GM12878 (cell line): ENCODE measurements at regions not wholly inside any gene's neighbourhood (a gene's known extent, or its start where the extent isn't known, plus 50 kb on each side); places are given as distances from the start of the nearest gene placed in this dataset.

Experiments used
- ATAC-seq: fragments of 200-7000 bp; cut with Tn5 transposase; 3 replicates; pipeline ENCODE4 v1.9.1; 2020; ENCODE audit warnings: mild to moderate bottlenecking, moderate library complexity
- BruUV-seq: library from RNA; stranded (reverse); fragments of 400-500 nt; replicated peaks from 2 replicates; lab custom pipeline; 2021; lab: Mats Ljungman, UMichigan
- CTCF ChIA-PET: fragments of 300-600 bp; sonication (Branson Sonifier 250); formaldehyde crosslinking; extraction: SDS; loops from one replicate; lab custom pipeline; 2021; ENCODE audit warnings: inconsistent platforms; lab: Yijun Ruan, JAX
- POLR2A ChIA-PET: fragments of 350-600 bp; formaldehyde crosslinking; extraction: SDS; loops from one replicate; lab custom pipeline; 2021; ENCODE audit warnings: inconsistent platforms; lab: Charles Lee
- RAD21 ChIA-PET: fragments of 300-600 bp; sonication (Branson Sonifier 250); formaldehyde crosslinking; loops from one replicate; lab custom pipeline; 2023; ENCODE audit warnings: antibody characterized with exemption; ENCODE audit not compliant: unreplicated experiment; lab: Charles Lee
- SMC1A ChIA-PET: fragments of 300-600 bp; sonication (Branson Sonifier 250); formaldehyde crosslinking; loops from one replicate; lab custom pipeline; 2023; ENCODE audit not compliant: unreplicated experiment, uncharacterized antibody; lab: Charles Lee
- DNase-seq: peaks from one replicate; pipeline ENCODE4 v3.0.0-alpha.2; 2011; ENCODE audit warnings: low read depth, low spot score
- FAIRE-seq: peaks from 3 replicates; lab custom pipeline; 2011; peaks lifted over from hg19 to GRCh38; lab: Jason Lieb, UNC
- H2AFZ ChIP-seq: 2 replicates; pipeline ENCODE4 v1.6.0; 2011; ENCODE audit warnings: low read depth, low read length, control low read depth; ENCODE audit not compliant: control insufficient read depth
- H3K27ac ChIP-seq: 2 replicates; pipeline ENCODE4 v1.5.1; 2011; ENCODE audit warnings: control low read depth; ENCODE audit not compliant: control insufficient read depth, insufficient read depth
- H3K27me3 ChIP-seq, 2 experiments: replicated peaks in 1 of 2; 2 replicates each; pipeline versions ENCODE4 v1.6.0 to v1.6.1; 2011; ENCODE audit warnings: low read length in 1 of 2; ENCODE audit not compliant: control insufficient read depth in 2 of 2, insufficient read depth in 2 of 2
- H3K36me3 ChIP-seq, 2 experiments: 2 replicates each; pipeline ENCODE4 v1.5.1; 2011; ENCODE audit warnings: low read length in 1 of 2; ENCODE audit not compliant: control insufficient read depth in 2 of 2, insufficient read depth in 2 of 2
- H3K4me1 ChIP-seq: 2 replicates; pipeline ENCODE4 v1.6.1; 2011; ENCODE audit warnings: mild to moderate bottlenecking, low read length, moderate library complexity, mixed read lengths; ENCODE audit not compliant: control insufficient read depth, insufficient read depth
- H3K4me2 ChIP-seq: 2 replicates; pipeline ENCODE4 v1.6.0; 2011; ENCODE audit warnings: control low read depth; ENCODE audit not compliant: control insufficient read depth, insufficient read depth
- H3K4me3 ChIP-seq: fragments of 200-600 bp; sonication (generic); 2 replicates; pipeline ENCODE4 v1.5.1; 2016
- H3K79me2 ChIP-seq: 2 replicates; pipeline ENCODE4 v1.6.0; 2011; ENCODE audit warnings: low read length; ENCODE audit not compliant: control insufficient read depth, insufficient read depth
- H3K9ac ChIP-seq: 2 replicates; pipeline ENCODE4 v1.8.0; 2011; ENCODE audit warnings: low read length, control low read depth, mixed read lengths; ENCODE audit not compliant: control insufficient read depth, insufficient read depth
- H3K9me3 ChIP-seq: replicated peaks from 3 replicates; pipeline ENCODE4 v1.5.1; 2011; ENCODE audit warnings: mild to moderate bottlenecking, low read length; ENCODE audit not compliant: control insufficient read depth, insufficient read depth
- H4K20me1 ChIP-seq: 2 replicates; pipeline ENCODE4 v1.6.0; 2011; ENCODE audit not compliant: control insufficient read depth, insufficient read depth
- CBX5 ChIP-seq: sonication (generic); IDR thresholded peaks from 2 replicates; pipeline ENCODE4 v1.6.1; 2016; ENCODE audit warnings: low read depth, moderate library complexity, mild to moderate bottlenecking, inconsistent platforms
- GABPA ChIP-seq: IDR thresholded peaks from 2 replicates; pipeline ENCODE4 v1.6.1; 2014; ENCODE audit warnings: antibody characterized with exemption, low read depth, mild to moderate bottlenecking, inconsistent platforms
- IRF4 ChIP-seq: IDR thresholded peaks from 2 replicates; pipeline ENCODE4 v1.6.1; 2011; ENCODE audit warnings: low read depth, low read length
- NFYB ChIP-seq: IDR thresholded peaks from 2 replicates; pipeline ENCODE4 v1.6.1; 2011; ENCODE audit warnings: low read depth, mild to moderate bottlenecking, low read length, improper control_type of control experiment, moderate library complexity; ENCODE audit not compliant: insufficient read depth
- SRF ChIP-seq, 2 experiments: IDR thresholded peaks; 2 replicates each; pipeline ENCODE4 v1.6.1; 2011; ENCODE audit warnings: low read depth in 2 of 2, low read length in 2 of 2, mild to moderate bottlenecking in 1 of 2, moderate library complexity in 1 of 2
- WGBS: methylation state at CpG from one replicate; pipeline ENCODE4 v1.1.6; 2016; ENCODE audit warnings: low lambda C conversion rate; ENCODE audit not compliant: insufficient replicate concordance, insufficient coverage; ENCODE audit errors: missing lambda C conversion rate; 5-methylcytosine and 5-hydroxymethylcytosine counted together
- in situ Hi-C: fragments of 300-500 bp; cut with MboI; formaldehyde crosslinking; loops from 9 replicates; pipeline ENCODE4 v1.14.3; 2018; ENCODE audit warnings: mixed read lengths
- intact Hi-C: fragments of 100-400 bp; cut with micrococcal nuclease; formaldehyde crosslinking; loops from one replicate; pipeline ENCODE4 v1.14.2; 2022; ENCODE audit not compliant: unreplicated experiment
- TF ChIP-seq, protein P1 (sequence below): fragments of 450-650 bp; IDR thresholded peaks from 2 replicates; pipeline ENCODE4 v1.6.1; 2017; ENCODE audit warnings: mild to moderate bottlenecking, moderate library complexity
- TF ChIP-seq, protein P2 (sequence below): IDR thresholded peaks from 2 replicates; pipeline ENCODE4 v1.6.1; 2011; ENCODE audit warnings: borderline replicate concordance, low read depth, mild to moderate bottlenecking, moderate library complexity, low read length; ENCODE audit not compliant: insufficient read depth, poor library complexity, severe bottlenecking
- TF ChIP-seq, protein P3 (sequence below): IDR thresholded peaks from 2 replicates; pipeline ENCODE4 v1.6.1; 2012; ENCODE audit warnings: low read depth, low read length, improper control_type of control experiment
- TF ChIP-seq, protein P4 (sequence below): fragments of 450-650 bp; IDR thresholded peaks from 2 replicates; pipeline ENCODE4 v1.6.1; 2016; ENCODE audit warnings: mild to moderate bottlenecking, moderate library complexity, borderline replicate concordance

DNA sequence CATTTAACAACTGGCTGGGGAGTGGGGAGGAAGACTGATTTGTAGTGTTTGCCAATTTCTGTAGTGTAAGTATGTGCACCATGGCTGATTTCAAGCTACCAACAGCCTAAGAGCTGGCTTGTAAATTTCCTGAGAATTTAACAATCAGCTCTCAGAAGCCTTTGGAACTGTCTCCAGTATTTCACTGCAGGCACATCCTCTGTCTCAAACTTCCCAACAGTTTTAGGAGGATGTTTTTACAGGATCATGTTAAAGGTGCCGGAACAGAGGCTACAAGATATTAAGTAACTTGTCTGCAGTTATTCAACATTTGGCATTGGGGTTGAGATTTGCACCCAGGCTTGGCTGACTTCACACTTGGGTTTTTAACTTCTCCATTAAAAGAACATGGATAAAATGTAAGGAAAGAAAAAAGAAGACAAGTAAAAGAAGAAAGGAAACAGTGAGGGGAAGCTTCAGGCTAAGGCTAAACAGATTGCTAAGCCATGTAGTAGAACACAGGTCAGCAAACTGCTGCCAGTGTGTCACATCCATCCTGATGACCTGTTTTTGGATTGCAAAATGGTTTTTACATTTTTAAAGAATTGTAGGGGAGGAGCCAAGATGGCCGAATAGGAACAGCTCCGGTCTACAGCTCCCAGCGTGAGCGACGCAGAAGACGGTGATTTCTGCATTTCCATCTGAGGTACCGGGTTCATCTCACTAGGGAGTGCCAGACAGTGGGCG is 204.8 kb upstream of the SESN3 start:
- ChIA-PET RAD21 (interaction anchor here (1.6 to 4.2 kb wide), 2 partner anchors 7 to 204 kb away, joined by 4 to 22 read pairs; partner anchors contain the start of gene SESN3), SMC1A (interaction anchor here (1.1 to 7.0 kb wide), 3 partner anchors 9 to 120 kb away, joined by 3 to 82 read pairs (median 4); no protein-coding TSS in a partner anchor), POLR2A (interaction anchor here (0.8 to 1.1 kb wide), 2 partner anchors 8 to 204 kb away, joined by 3 read pairs; no protein-coding TSS in a partner anchor), CTCF (interaction anchor here (1.5 to 4.9 kb wide), 2 partner anchors 9 to 270 kb away, joined by 7 to 32 read pairs; no protein-coding TSS in a partner anchor)
- Histone ChIP-seq H3K9me3 (no peaks in the 10 kb centered on the region), H3K27ac (no peak overlapping the region), H3K4me2 (no peak overlapping the region), H3K36me3 (no peaks in the 10 kb centered on the region), H3K4me1 (no peaks in the 10 kb centered on the region), H3K4me3 (no peak overlapping the region), H4K20me1 (no peaks in the 10 kb centered on the region), H3K27me3 (peaks cover 0 to 2% of the 10 kb centered on the region in 2 experiments; a peak in 2 of 4 replicates), H3K9ac (no peak overlapping the region), H3K79me2 (no peaks in the 10 kb centered on the region), H2AFZ (no peak overlapping the region)
- ATAC-seq (no peak), DNase-seq (no peak), FAIRE-seq (no peak)
- WGBS: 89% methylated on average over 1 of the region's 9 CpGs
- intact Hi-C loops: no loop called here
- in situ Hi-C loops: no loop called here
- no TSS peak for BruUV-seq
- TF ChIP-seq, protein P1, sequence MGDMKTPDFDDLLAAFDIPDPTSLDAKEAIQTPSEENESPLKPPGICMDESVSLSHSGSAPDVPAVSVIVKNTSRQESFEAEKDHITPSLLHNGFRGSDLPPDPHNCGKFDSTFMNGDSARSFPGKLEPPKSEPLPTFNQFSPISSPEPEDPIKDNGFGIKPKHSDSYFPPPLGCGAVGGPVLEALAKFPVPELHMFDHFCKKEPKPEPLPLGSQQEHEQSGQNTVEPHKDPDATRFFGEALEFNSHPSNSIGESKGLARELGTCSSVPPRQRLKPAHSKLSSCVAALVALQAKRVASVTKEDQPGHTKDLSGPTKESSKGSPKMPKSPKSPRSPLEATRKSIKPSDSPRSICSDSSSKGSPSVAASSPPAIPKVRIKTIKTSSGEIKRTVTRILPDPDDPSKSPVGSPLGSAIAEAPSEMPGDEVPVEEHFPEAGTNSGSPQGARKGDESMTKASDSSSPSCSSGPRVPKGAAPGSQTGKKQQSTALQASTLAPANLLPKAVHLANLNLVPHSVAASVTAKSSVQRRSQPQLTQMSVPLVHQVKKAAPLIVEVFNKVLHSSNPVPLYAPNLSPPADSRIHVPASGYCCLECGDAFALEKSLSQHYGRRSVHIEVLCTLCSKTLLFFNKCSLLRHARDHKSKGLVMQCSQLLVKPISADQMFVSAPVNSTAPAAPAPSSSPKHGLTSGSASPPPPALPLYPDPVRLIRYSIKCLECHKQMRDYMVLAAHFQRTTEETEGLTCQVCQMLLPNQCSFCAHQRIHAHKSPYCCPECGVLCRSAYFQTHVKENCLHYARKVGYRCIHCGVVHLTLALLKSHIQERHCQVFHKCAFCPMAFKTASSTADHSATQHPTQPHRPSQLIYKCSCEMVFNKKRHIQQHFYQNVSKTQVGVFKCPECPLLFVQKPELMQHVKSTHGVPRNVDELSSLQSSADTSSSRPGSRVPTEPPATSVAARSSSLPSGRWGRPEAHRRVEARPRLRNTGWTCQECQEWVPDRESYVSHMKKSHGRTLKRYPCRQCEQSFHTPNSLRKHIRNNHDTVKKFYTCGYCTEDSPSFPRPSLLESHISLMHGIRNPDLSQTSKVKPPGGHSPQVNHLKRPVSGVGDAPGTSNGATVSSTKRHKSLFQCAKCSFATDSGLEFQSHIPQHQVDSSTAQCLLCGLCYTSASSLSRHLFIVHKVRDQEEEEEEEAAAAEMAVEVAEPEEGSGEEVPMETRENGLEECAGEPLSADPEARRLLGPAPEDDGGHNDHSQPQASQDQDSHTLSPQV: no peak
- TF ChIP-seq CBX5 (no peak), IRF4 (no peak), NFYB (no peak), SRF (IDR thresholded peaks at IDR 0.05; ENCODE audit: low read depth in 2 of 2, low read length in 2 of 2) (no peak), GABPA (no peak)
- TF ChIP-seq, protein P2, sequence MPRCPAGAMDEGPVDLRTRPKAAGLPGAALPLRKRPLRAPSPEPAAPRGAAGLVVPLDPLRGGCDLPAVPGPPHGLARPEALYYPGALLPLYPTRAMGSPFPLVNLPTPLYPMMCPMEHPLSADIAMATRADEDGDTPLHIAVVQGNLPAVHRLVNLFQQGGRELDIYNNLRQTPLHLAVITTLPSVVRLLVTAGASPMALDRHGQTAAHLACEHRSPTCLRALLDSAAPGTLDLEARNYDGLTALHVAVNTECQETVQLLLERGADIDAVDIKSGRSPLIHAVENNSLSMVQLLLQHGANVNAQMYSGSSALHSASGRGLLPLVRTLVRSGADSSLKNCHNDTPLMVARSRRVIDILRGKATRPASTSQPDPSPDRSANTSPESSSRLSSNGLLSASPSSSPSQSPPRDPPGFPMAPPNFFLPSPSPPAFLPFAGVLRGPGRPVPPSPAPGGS: no peak
- TF ChIP-seq, protein P3, sequence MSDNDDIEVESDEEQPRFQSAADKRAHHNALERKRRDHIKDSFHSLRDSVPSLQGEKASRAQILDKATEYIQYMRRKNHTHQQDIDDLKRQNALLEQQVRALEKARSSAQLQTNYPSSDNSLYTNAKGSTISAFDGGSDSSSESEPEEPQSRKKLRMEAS: no peak
- TF ChIP-seq, protein P4, sequence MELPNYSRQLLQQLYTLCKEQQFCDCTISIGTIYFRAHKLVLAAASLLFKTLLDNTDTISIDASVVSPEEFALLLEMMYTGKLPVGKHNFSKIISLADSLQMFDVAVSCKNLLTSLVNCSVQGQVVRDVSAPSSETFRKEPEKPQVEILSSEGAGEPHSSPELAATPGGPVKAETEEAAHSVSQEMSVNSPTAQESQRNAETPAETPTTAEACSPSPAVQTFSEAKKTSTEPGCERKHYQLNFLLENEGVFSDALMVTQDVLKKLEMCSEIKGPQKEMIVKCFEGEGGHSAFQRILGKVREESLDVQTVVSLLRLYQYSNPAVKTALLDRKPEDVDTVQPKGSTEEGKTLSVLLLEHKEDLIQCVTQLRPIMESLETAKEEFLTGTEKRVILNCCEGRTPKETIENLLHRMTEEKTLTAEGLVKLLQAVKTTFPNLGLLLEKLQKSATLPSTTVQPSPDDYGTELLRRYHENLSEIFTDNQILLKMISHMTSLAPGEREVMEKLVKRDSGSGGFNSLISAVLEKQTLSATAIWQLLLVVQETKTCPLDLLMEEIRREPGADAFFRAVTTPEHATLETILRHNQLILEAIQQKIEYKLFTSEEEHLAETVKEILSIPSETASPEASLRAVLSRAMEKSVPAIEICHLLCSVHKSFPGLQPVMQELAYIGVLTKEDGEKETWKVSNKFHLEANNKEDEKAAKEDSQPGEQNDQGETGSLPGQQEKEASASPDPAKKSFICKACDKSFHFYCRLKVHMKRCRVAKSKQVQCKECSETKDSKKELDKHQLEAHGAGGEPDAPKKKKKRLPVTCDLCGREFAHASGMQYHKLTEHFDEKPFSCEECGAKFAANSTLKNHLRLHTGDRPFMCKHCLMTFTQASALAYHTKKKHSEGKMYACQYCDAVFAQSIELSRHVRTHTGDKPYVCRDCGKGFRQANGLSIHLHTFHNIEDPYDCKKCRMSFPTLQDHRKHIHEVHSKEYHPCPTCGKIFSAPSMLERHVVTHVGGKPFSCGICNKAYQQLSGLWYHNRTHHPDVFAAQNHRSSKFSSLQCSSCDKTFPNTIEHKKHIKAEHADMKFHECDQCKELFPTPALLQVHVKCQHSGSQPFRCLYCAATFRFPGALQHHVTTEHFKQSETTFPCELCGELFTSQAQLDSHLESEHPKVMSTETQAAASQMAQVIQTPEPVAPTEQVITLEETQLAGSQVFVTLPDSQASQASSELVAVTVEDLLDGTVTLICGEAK: no peak
